Stomach (tissue), 4 donors: ENCODE measurements at regions not wholly inside any gene's neighbourhood (a gene's known extent, or its start where the extent isn't known, plus 50 kb on each side); places are given as distances from the start of the nearest gene placed in this dataset.

ENCODE experiments used
- POLR2A ChIP-seq, 4 donors: fragments of 450-650 bp; IDR thresholded peaks; one replicate each; pipeline ENCODE4 v1.6.1; 2016; ENCODE audit warnings: antibody characterized with exemption in 4 of 4, control low read depth in 2 of 4, mild to moderate bottlenecking in 1 of 4, moderate library complexity in 1 of 4
- POLR2AphosphoS5 ChIP-seq, 3 donors: sonication (generic); formaldehyde crosslinking; IDR thresholded peaks; one replicate each; pipeline ENCODE4 v1.6.1; 2016; ENCODE audit warnings: antibody characterized with exemption in 3 of 3
- TF ChIP-seq, protein P1 (sequence below), 7 experiments: fragments of 450-650 bp in 4 of 7; fragments of 200-600 bp in 3 of 7; sonication (generic) in 3 of 7; IDR thresholded peaks; one replicate each; pipeline ENCODE4 v1.5.1; 2016 to 2019; ENCODE audit warnings: antibody characterized with exemption in 7 of 7, control low read depth in 2 of 7, mild to moderate bottlenecking in 1 of 7

GRCh38 chr15:69599271-69599670 is 146.7 kb downstream of the RPLP1 start:
- TF ChIP-seq, protein P1, sequence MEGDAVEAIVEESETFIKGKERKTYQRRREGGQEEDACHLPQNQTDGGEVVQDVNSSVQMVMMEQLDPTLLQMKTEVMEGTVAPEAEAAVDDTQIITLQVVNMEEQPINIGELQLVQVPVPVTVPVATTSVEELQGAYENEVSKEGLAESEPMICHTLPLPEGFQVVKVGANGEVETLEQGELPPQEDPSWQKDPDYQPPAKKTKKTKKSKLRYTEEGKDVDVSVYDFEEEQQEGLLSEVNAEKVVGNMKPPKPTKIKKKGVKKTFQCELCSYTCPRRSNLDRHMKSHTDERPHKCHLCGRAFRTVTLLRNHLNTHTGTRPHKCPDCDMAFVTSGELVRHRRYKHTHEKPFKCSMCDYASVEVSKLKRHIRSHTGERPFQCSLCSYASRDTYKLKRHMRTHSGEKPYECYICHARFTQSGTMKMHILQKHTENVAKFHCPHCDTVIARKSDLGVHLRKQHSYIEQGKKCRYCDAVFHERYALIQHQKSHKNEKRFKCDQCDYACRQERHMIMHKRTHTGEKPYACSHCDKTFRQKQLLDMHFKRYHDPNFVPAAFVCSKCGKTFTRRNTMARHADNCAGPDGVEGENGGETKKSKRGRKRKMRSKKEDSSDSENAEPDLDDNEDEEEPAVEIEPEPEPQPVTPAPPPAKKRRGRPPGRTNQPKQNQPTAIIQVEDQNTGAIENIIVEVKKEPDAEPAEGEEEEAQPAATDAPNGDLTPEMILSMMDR (IDR thresholded peaks at IDR 0.05): no peak
- TF ChIP-seq POLR2A (IDR thresholded peaks at IDR 0.05): no peak
- no peak for TF ChIP-seq POLR2AphosphoS5 (IDR thresholded peaks at IDR 0.05)
